Neural cell (in vitro differentiated cells): ENCODE measurements at regions not wholly inside any gene's neighbourhood (a gene's known extent, or its start where the extent isn't known, plus 50 kb on each side); places are given as distances from the start of the nearest gene placed in this dataset.

Experiments used
- H2AFZ ChIP-seq: fragments of 200-600, 300-800 bp; sonication (generic), shearing (Covaris generic); 2 replicates; pipeline ENCODE4 v1.6.0; 2014; ENCODE audit warnings: low read depth, mild to moderate bottlenecking, antibody characterized with exemption, low read length, moderate library complexity
- H3F3A ChIP-seq: fragments of 200-600 bp; shearing (Covaris generic); 2 replicates; pipeline ENCODE4 v1.6.1; 2016; ENCODE audit warnings: mild to moderate bottlenecking, moderate library complexity, mixed read lengths, antibody characterized with exemption, low read length; ENCODE audit not compliant: insufficient read depth, poor library complexity, severe bottlenecking
- H3K27ac ChIP-seq: fragments of 200-600, 300-800 bp; sonication (generic), shearing (Covaris generic); 2 replicates; pipeline ENCODE4 v1.5.1; 2014; ENCODE audit warnings: mild to moderate bottlenecking, low read length, moderate library complexity
- H3K27me3 ChIP-seq: fragments of 300-800, 200-600 bp; sonication (generic), shearing (Covaris generic); 2 replicates; pipeline ENCODE4 v1.6.0; 2014; ENCODE audit warnings: mild to moderate bottlenecking, low read depth, low read length, moderate library complexity; ENCODE audit not compliant: insufficient read depth
- H3K36me3 ChIP-seq: fragments of 300-800, 200-600 bp; sonication (generic), shearing (Covaris generic); 2 replicates; pipeline ENCODE4 v1.5.1; 2014; ENCODE audit warnings: mild to moderate bottlenecking, antibody characterized with exemption, low read length, moderate library complexity; ENCODE audit not compliant: insufficient read depth
- H3K4me2 ChIP-seq: fragments of 300-800, 200-600 bp; sonication (generic), shearing (Covaris generic); 2 replicates; pipeline ENCODE4 v1.6.0; 2014; ENCODE audit warnings: mild to moderate bottlenecking, low read length
- H3K4me3 ChIP-seq: fragments of 300-800, 200-600 bp; sonication (generic), shearing (Covaris generic); 2 replicates; pipeline ENCODE4 v1.5.1; 2014; ENCODE audit warnings: mild to moderate bottlenecking, low read length, moderate library complexity
- H3K79me2 ChIP-seq: fragments of 200-600 bp; shearing (Covaris generic); replicated peaks from 2 replicates; pipeline ENCODE4 v1.6.0; 2014; ENCODE audit warnings: mild to moderate bottlenecking, low read length, moderate library complexity; ENCODE audit not compliant: insufficient read depth
- H3K9ac ChIP-seq: fragments of 300-800, 200-600 bp; sonication (generic), shearing (Covaris generic); 2 replicates; pipeline ENCODE4 v1.6.1; 2016; ENCODE audit warnings: mild to moderate bottlenecking, low read length, mixed read lengths
- H3K9me2 ChIP-seq: fragments of 200-600 bp; shearing (Covaris generic); 2 replicates; pipeline ENCODE4 v1.6.1; 2016; ENCODE audit warnings: mild to moderate bottlenecking, low read length, mixed read lengths; ENCODE audit not compliant: insufficient read depth
- H3K9me3 ChIP-seq: fragments of 200-600, 300-800 bp; sonication (generic), shearing (Covaris generic); 2 replicates; pipeline ENCODE4 v1.6.1; 2016; ENCODE audit warnings: mild to moderate bottlenecking, mixed run types, low read length, moderate library complexity, mixed read lengths
- H4K20me1 ChIP-seq: fragments of 200-600 bp; shearing (Covaris generic); 2 replicates; pipeline ENCODE4 v1.6.1; 2016; ENCODE audit warnings: mild to moderate bottlenecking, mixed run types; ENCODE audit not compliant: insufficient read depth
- EP300 ChIP-seq: fragments of 450-650 bp; conservative IDR thresholded peaks from 2 replicates; pipeline ENCODE4 v1.6.1; 2014; ENCODE audit warnings: antibody characterized with exemption, mild to moderate bottlenecking, moderate library complexity; ENCODE audit not compliant: poor library complexity, severe bottlenecking
- EZH2 ChIP-seq: fragments of 200-600, 300-800 bp; shearing (Covaris generic), sonication (generic); IDR thresholded peaks from 2 replicates; pipeline ENCODE4 v1.6.1; 2014; ENCODE audit warnings: antibody characterized with exemption, low read length, borderline replicate concordance, mild to moderate bottlenecking; ENCODE audit not compliant: insufficient read depth, poor library complexity, severe bottlenecking
- MXI1 ChIP-seq: fragments of 450-650 bp; conservative IDR thresholded peaks from 2 replicates; pipeline ENCODE4 v1.6.1; 2014; ENCODE audit warnings: antibody characterized with exemption, mild to moderate bottlenecking; ENCODE audit not compliant: poor library complexity, severe bottlenecking
- POLR2AphosphoS5 ChIP-seq: IDR thresholded peaks from 2 replicates; pipeline ENCODE4 v1.6.1; 2012
- RAD21 ChIP-seq: fragments of 450-650 bp; conservative IDR thresholded peaks from 2 replicates; pipeline ENCODE4 v1.6.1; 2014; ENCODE audit warnings: antibody characterized with exemption, mild to moderate bottlenecking, moderate library complexity
- SMC3 ChIP-seq: fragments of 450-650 bp; conservative IDR thresholded peaks from 2 replicates; pipeline ENCODE4 v1.6.1; 2014; ENCODE audit warnings: antibody characterized with exemption, mild to moderate bottlenecking, moderate library complexity; ENCODE audit not compliant: poor library complexity
- TAF1 ChIP-seq: IDR thresholded peaks from 2 replicates; pipeline ENCODE4 v1.6.1; 2012; ENCODE audit warnings: low read depth
- TF ChIP-seq, protein P1 (sequence below): fragments of 450-650 bp; IDR thresholded peaks from 2 replicates; pipeline ENCODE4 v1.5.1; 2014; ENCODE audit warnings: antibody characterized with exemption, mild to moderate bottlenecking, moderate library complexity; ENCODE audit not compliant: poor library complexity, severe bottlenecking
- TF ChIP-seq, protein P2 (sequence below): IDR thresholded peaks from 2 replicates; pipeline ENCODE4 v1.6.1; 2012; ENCODE audit warnings: borderline replicate concordance

DNA sequence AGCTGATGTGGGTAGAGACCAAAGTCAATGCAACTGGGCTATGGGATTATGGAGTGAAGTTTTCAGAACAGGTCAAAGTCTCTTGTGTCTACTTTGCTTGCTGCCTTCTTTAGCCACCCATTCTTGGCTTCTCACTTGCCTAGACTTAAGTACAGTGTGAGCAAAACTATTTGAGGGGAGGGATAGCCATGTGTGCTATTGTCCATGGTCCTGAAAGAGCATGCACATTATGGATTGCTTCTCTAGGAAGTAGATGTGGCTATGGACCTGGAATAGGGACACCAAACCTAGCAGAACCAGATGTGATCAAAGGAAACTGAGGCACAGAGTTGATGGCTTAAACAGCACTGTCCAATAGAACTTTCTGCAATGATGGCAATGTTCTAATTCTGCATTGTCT, 81.9 kb upstream of the ZNF800 start:
- Histone ChIP-seq H4K20me1 (no peaks in the 10 kb centered on the region), H3K27ac (no peak overlapping the region), H3K27me3 (no peaks in the 10 kb centered on the region), H2AFZ (no peak overlapping the region), H3K36me3 (no peaks in the 10 kb centered on the region), H3K4me3 (no peak overlapping the region), H3F3A (no peaks in the 10 kb centered on the region), H3K9me2 (no peaks in the 10 kb centered on the region), H3K79me2 (no peaks in the 10 kb centered on the region), H3K9ac (no peak overlapping the region), H3K9me3 (no peaks in the 10 kb centered on the region), H3K4me2 (no peak overlapping the region)
- TF ChIP-seq SMC3 (no peak), POLR2AphosphoS5 (no peak), MXI1 (no peak), RAD21 (no peak), EZH2 (no peak), TAF1 (no peak), EP300 (no peak)
- TF ChIP-seq, protein P1, sequence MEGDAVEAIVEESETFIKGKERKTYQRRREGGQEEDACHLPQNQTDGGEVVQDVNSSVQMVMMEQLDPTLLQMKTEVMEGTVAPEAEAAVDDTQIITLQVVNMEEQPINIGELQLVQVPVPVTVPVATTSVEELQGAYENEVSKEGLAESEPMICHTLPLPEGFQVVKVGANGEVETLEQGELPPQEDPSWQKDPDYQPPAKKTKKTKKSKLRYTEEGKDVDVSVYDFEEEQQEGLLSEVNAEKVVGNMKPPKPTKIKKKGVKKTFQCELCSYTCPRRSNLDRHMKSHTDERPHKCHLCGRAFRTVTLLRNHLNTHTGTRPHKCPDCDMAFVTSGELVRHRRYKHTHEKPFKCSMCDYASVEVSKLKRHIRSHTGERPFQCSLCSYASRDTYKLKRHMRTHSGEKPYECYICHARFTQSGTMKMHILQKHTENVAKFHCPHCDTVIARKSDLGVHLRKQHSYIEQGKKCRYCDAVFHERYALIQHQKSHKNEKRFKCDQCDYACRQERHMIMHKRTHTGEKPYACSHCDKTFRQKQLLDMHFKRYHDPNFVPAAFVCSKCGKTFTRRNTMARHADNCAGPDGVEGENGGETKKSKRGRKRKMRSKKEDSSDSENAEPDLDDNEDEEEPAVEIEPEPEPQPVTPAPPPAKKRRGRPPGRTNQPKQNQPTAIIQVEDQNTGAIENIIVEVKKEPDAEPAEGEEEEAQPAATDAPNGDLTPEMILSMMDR, result no peak
- TF ChIP-seq, protein P2, sequence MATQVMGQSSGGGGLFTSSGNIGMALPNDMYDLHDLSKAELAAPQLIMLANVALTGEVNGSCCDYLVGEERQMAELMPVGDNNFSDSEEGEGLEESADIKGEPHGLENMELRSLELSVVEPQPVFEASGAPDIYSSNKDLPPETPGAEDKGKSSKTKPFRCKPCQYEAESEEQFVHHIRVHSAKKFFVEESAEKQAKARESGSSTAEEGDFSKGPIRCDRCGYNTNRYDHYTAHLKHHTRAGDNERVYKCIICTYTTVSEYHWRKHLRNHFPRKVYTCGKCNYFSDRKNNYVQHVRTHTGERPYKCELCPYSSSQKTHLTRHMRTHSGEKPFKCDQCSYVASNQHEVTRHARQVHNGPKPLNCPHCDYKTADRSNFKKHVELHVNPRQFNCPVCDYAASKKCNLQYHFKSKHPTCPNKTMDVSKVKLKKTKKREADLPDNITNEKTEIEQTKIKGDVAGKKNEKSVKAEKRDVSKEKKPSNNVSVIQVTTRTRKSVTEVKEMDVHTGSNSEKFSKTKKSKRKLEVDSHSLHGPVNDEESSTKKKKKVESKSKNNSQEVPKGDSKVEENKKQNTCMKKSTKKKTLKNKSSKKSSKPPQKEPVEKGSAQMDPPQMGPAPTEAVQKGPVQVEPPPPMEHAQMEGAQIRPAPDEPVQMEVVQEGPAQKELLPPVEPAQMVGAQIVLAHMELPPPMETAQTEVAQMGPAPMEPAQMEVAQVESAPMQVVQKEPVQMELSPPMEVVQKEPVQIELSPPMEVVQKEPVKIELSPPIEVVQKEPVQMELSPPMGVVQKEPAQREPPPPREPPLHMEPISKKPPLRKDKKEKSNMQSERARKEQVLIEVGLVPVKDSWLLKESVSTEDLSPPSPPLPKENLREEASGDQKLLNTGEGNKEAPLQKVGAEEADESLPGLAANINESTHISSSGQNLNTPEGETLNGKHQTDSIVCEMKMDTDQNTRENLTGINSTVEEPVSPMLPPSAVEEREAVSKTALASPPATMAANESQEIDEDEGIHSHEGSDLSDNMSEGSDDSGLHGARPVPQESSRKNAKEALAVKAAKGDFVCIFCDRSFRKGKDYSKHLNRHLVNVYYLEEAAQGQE, result no peak

DNA sequence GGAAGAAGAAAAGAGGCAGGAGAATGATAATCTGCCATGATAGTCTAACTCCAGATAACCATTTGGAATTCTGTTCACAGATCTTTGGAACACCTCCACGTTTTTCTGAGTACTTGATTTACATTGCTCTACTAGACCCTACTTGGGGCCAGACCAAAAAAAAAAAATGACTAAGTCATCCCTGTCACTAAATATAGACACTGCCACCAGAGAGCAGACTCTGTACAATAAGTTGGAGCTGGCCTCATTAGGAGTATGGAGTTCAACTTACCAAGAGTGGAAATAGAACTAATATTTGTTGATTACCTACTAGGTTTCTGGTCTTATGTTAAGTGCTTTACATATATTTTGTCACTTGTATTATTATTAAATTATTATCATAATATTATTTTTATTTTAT, 80.9 kb upstream of the ZNF800 start:
- H3K27me3 ChIP-seq, result no peaks in the 10 kb centered on the region
- TF ChIP-seq POLR2AphosphoS5 (no peak), TAF1 (no peak), RAD21 (no peak), EP300 (no peak), MXI1 (no peak), SMC3 (no peak), EZH2 (no peak)
- TF ChIP-seq, protein P1, result no peak
- TF ChIP-seq, protein P2, result no peak
- no peak overlapping the region for H2AFZ ChIP-seq
- no peaks in the 10 kb centered on the region for H3K9me3 ChIP-seq
- H3K4me3 ChIP-seq, result no peak overlapping the region
- H3K4me2 ChIP-seq, result no peak overlapping the region
- no peaks in the 10 kb centered on the region for H3F3A ChIP-seq
- no peaks in the 10 kb centered on the region for H3K79me2 ChIP-seq
- H3K27ac ChIP-seq, result no peak overlapping the region
- H4K20me1 ChIP-seq, result no peaks in the 10 kb centered on the region
- no peaks in the 10 kb centered on the region for H3K9me2 ChIP-seq
- no peak overlapping the region for H3K9ac ChIP-seq
- H3K36me3 ChIP-seq, result no peaks in the 10 kb centered on the region
